OCI-LY1 (cell line): ENCODE measurements at regions not wholly inside any gene's neighbourhood (a gene's known extent, or its start where the extent isn't known, plus 50 kb on each side); places are given as distances from the start of the nearest gene placed in this dataset.

Source experiments
- H2AFZ ChIP-seq: fragments of 200-600 bp; sonication (generic), shearing (Covaris generic); 2 replicates; pipeline ENCODE4 v1.6.0; 2014; ENCODE audit warnings: antibody characterized with exemption, mild to moderate bottlenecking, low read length
- H3F3A ChIP-seq: fragments of 200-600 bp; sonication (generic), shearing (Covaris generic); 2 replicates; pipeline ENCODE4 v1.6.0; 2014; ENCODE audit warnings: mild to moderate bottlenecking, antibody characterized with exemption, low read length, moderate library complexity; ENCODE audit not compliant: insufficient read depth
- H3K27ac ChIP-seq: fragments of 200-600 bp; sonication (generic); 2 replicates; pipeline ENCODE4 v1.5.1; 2014; ENCODE audit warnings: low read length, mixed run types, mild to moderate bottlenecking, low read depth; ENCODE audit not compliant: poor library complexity, severe bottlenecking
- H3K27me3 ChIP-seq: fragments of 200-600 bp; sonication (generic); 2 replicates; pipeline ENCODE4 v1.6.0; 2014; ENCODE audit warnings: antibody characterized with exemption, mild to moderate bottlenecking, low read length, moderate library complexity; ENCODE audit not compliant: insufficient read depth
- H3K36me3 ChIP-seq: fragments of 200-600 bp; sonication (generic); 2 replicates; pipeline ENCODE4 v1.6.1; 2014; ENCODE audit warnings: mild to moderate bottlenecking, antibody characterized with exemption, low read length, moderate library complexity, mixed read lengths; ENCODE audit not compliant: insufficient read depth
- H3K4me1 ChIP-seq: fragments of 200-600 bp; sonication (generic); 2 replicates; pipeline ENCODE4 v1.5.1; 2014; ENCODE audit warnings: mild to moderate bottlenecking, low read length, moderate library complexity; ENCODE audit not compliant: insufficient read depth, severe bottlenecking
- H3K4me2 ChIP-seq: fragments of 200-600 bp; sonication (generic), shearing (Covaris generic); 2 replicates; pipeline ENCODE4 v1.6.1; 2014; ENCODE audit warnings: low read length
- H3K4me3 ChIP-seq: fragments of 200-600 bp; sonication (generic); 2 replicates; pipeline ENCODE4 v1.5.1; 2014; ENCODE audit warnings: low read length, low read depth, mild to moderate bottlenecking, mixed read lengths; ENCODE audit not compliant: poor library complexity, severe bottlenecking
- H3K79me2 ChIP-seq: fragments of 200-600 bp; shearing (Covaris generic); 2 replicates; pipeline ENCODE4 v1.6.1; 2016; ENCODE audit warnings: mixed run types, low read length, mixed read lengths; ENCODE audit not compliant: insufficient read depth
- H3K9ac ChIP-seq: fragments of 200-600 bp; sonication (generic), shearing (Covaris generic); 2 replicates; pipeline ENCODE4 v1.6.1; 2014; ENCODE audit warnings: mild to moderate bottlenecking, low read length, mixed read lengths
- H3K9me2 ChIP-seq: fragments of 200-600 bp; sonication (generic), shearing (Covaris generic); 2 replicates; pipeline ENCODE4 v1.6.1; 2014; ENCODE audit warnings: low read depth, mild to moderate bottlenecking, low read length, mixed read lengths
- H3K9me3 ChIP-seq: fragments of 200-600 bp; shearing (Covaris generic); 2 replicates; pipeline ENCODE4 v1.6.1; 2014; ENCODE audit warnings: low read length, mixed read lengths
- H4K20me1 ChIP-seq: fragments of 200-600 bp; sonication (generic), shearing (Covaris generic); 2 replicates; pipeline ENCODE4 v1.6.0; 2016; ENCODE audit warnings: mild to moderate bottlenecking, low read length; ENCODE audit not compliant: insufficient read depth
- CTCF ChIP-seq: fragments of 200-600 bp; sonication (generic), shearing (Covaris generic); IDR thresholded peaks from 2 replicates; pipeline ENCODE4 v1.5.1; 2017; ENCODE audit warnings: mild to moderate bottlenecking, antibody characterized with exemption, low read length, moderate library complexity, mixed read lengths
- EZH2 ChIP-seq: fragments of 200-600 bp; sonication (generic), shearing (Covaris generic); IDR thresholded peaks from 2 replicates; pipeline ENCODE4 v1.8.0; 2017; ENCODE audit warnings: borderline replicate concordance, mixed run types, mild to moderate bottlenecking, antibody characterized with exemption, low read length, moderate library complexity, mixed read lengths

GRCh38 chr6:170225852-170226417 lies 64.9 kb downstream of the DLL1 start:
- Histone ChIP-seq H2AFZ (no peak overlapping the region), H3K9me2 (no peaks in the 10 kb centered on the region), H3K9me3 (no peaks in the 10 kb centered on the region), H3K4me3 (no peak overlapping the region), H4K20me1 (no peaks in the 10 kb centered on the region), H3K79me2 (no peaks in the 10 kb centered on the region), H3K36me3 (no peaks in the 10 kb centered on the region), H3F3A (no peaks in the 10 kb centered on the region), H3K4me2 (no peak overlapping the region), H3K9ac (no peak overlapping the region), H3K27ac (no peak overlapping the region), H3K27me3 (peaks cover 4% of the 10 kb centered on the region; the same call in 1 of the 2 replicates), H3K4me1 (no peaks in the 10 kb centered on the region)
- TF ChIP-seq CTCF (no peak), EZH2 (no peak)

GRCh38 chr6:170224694-170225660 lies 65.9 kb downstream of the DLL1 start:
- Histone ChIP-seq H3F3A (no peaks in the 10 kb centered on the region), H3K79me2 (no peaks in the 10 kb centered on the region), H3K27ac (no peak overlapping the region), H3K4me3 (no peak overlapping the region), H3K36me3 (no peaks in the 10 kb centered on the region), H3K9me3 (no peaks in the 10 kb centered on the region), H4K20me1 (no peaks in the 10 kb centered on the region), H3K27me3 (peaks cover 4% of the 10 kb centered on the region; the same call in 1 of the 2 replicates), H3K9me2 (no peaks in the 10 kb centered on the region), H3K4me2 (no peak overlapping the region), H3K4me1 (no peaks in the 10 kb centered on the region), H2AFZ (no peak overlapping the region), H3K9ac (no peak overlapping the region)
- TF ChIP-seq EZH2 (no peak), CTCF (no peak)

GRCh38 chr6:170223718-170224693 lies 66.9 kb downstream of the DLL1 start:
- no peak overlapping the region for H3K4me2 ChIP-seq

More at GRCh38 chr6:170223718-170224693, 66.9 kb downstream of the DLL1 start:
- no peak for TF ChIP-seq CTCF
- TF ChIP-seq EZH2 = no peak
- H3K27me3 ChIP-seq = peaks cover 2% of the 10 kb centered on the region; the same call in 1 of the 2 replicates
- no peaks in the 10 kb centered on the region for H3K9me3 ChIP-seq
- no peak overlapping the region for H3K27ac ChIP-seq
- H3F3A ChIP-seq = no peaks in the 10 kb centered on the region
- no peak overlapping the region for H3K4me3 ChIP-seq
- no peak overlapping the region for H2AFZ ChIP-seq
- H3K36me3 ChIP-seq = no peaks in the 10 kb centered on the region
- no peaks in the 10 kb centered on the region for H3K79me2 ChIP-seq
- no peak overlapping the region for H3K9ac ChIP-seq
- H3K4me1 ChIP-seq = no peaks in the 10 kb centered on the region
- no peaks in the 10 kb centered on the region for H4K20me1 ChIP-seq
- no peaks in the 10 kb centered on the region for H3K9me2 ChIP-seq
